H9 (cell line): ENCODE measurements at regions not wholly inside any gene's neighbourhood (a gene's known extent, or its start where the extent isn't known, plus 50 kb on each side); places are given as distances from the start of the nearest gene placed in this dataset.
A peak's percentile ranks its signal among the peaks of the same experiment; 100 is the strongest.

ENCODE experiments used
- DNase-seq: peaks from one replicate; pipeline ENCODE4 v3.0.0-alpha.2; 2017
- H2AFZ ChIP-seq: one replicate; pipeline ENCODE4 v1.6.1; 2013; ENCODE audit warnings: mild to moderate bottlenecking, low read length, control low read depth, moderate library complexity
- H2AK5ac ChIP-seq: 2 replicates; pipeline ENCODE4 v1.6.1; 2013; ENCODE audit warnings: low read length, control low read depth, mixed read lengths; ENCODE audit not compliant: insufficient read length
- H2BK120ac ChIP-seq: one replicate; pipeline ENCODE4 v1.6.1; 2013; ENCODE audit warnings: low read depth, mild to moderate bottlenecking, low read length, control low read depth, inconsistent platforms; ENCODE audit not compliant: poor library complexity, severe bottlenecking
- H2BK12ac ChIP-seq: 2 replicates; pipeline ENCODE4 v1.6.1; 2013; ENCODE audit warnings: low read length, control low read depth, mixed read lengths, low read depth; ENCODE audit not compliant: insufficient read length
- H2BK15ac ChIP-seq: 2 replicates; pipeline ENCODE4 v1.6.1; 2013; ENCODE audit warnings: low read depth, low read length, control low read depth
- H2BK20ac ChIP-seq: one replicate; pipeline ENCODE4 v1.6.1; 2013; ENCODE audit warnings: low read depth, mild to moderate bottlenecking, low read length, control low read depth, inconsistent platforms; ENCODE audit not compliant: poor library complexity, severe bottlenecking
- H2BK5ac ChIP-seq: 2 replicates; pipeline ENCODE4 v1.6.1; 2013; ENCODE audit warnings: low read length, control low read depth, mixed read lengths; ENCODE audit not compliant: insufficient read length
- H3K14ac ChIP-seq: 2 replicates; pipeline ENCODE4 v1.6.1; 2013; ENCODE audit warnings: low read length, control low read depth; ENCODE audit not compliant: insufficient read depth
- H3K18ac ChIP-seq: 2 replicates; pipeline ENCODE4 v1.6.1; 2013; ENCODE audit warnings: low read depth, mild to moderate bottlenecking, mixed read lengths, low read length, control low read depth; ENCODE audit not compliant: insufficient read length
- H3K23ac ChIP-seq: 2 replicates; pipeline ENCODE4 v1.6.1; 2013; ENCODE audit warnings: low read length, control low read depth, mixed read lengths, low read depth; ENCODE audit not compliant: insufficient read length
- H3K23me2 ChIP-seq: 2 replicates; pipeline ENCODE4 v1.6.1; 2013; ENCODE audit warnings: low read depth, mild to moderate bottlenecking, mixed read lengths, low read length, control low read depth; ENCODE audit not compliant: insufficient read length, poor library complexity, severe bottlenecking
- H3K27ac ChIP-seq: 2 replicates; pipeline ENCODE4 v1.5.1; 2013; ENCODE audit warnings: low read length, control low read depth, mixed read lengths, low read depth; ENCODE audit not compliant: insufficient read length
- H3K27me3 ChIP-seq: 2 replicates; pipeline ENCODE4 v1.6.1; 2013; ENCODE audit warnings: low read length, control low read depth, inconsistent platforms; ENCODE audit not compliant: insufficient read depth
- H3K4ac ChIP-seq: 2 replicates; pipeline ENCODE4 v1.6.1; 2013; ENCODE audit warnings: low read depth, mild to moderate bottlenecking, control low read depth, inconsistent platforms, low read length, moderate library complexity
- H3K4me1 ChIP-seq: 2 replicates; pipeline ENCODE4 v1.6.1; 2013; ENCODE audit warnings: low read length, control low read depth, inconsistent platforms; ENCODE audit not compliant: insufficient read depth
- H3K4me2 ChIP-seq: 2 replicates; pipeline ENCODE4 v1.6.1; 2013; ENCODE audit warnings: low read length, control low read depth, mixed read lengths; ENCODE audit not compliant: insufficient read length, insufficient read depth
- H3K56ac ChIP-seq: 2 replicates; pipeline ENCODE4 v1.6.1; 2013; ENCODE audit warnings: low read depth, mild to moderate bottlenecking, mixed read lengths, low read length, control low read depth; ENCODE audit not compliant: insufficient read length
- H3K79me1 ChIP-seq: 2 replicates; pipeline ENCODE4 v1.6.1; 2013; ENCODE audit warnings: low read depth, mild to moderate bottlenecking, moderate library complexity, low read length, control low read depth, inconsistent platforms; ENCODE audit not compliant: insufficient read depth, poor library complexity, severe bottlenecking
- H3K79me2 ChIP-seq: 2 replicates; pipeline ENCODE4 v1.6.1; 2013; ENCODE audit warnings: low read length, control low read depth, inconsistent platforms; ENCODE audit not compliant: insufficient read depth
- H3K9ac ChIP-seq: 2 replicates; pipeline ENCODE4 v1.6.1; 2013; ENCODE audit warnings: low read length, control low read depth, mixed read lengths; ENCODE audit not compliant: insufficient read length; ENCODE audit errors: extremely low read depth
- H3K9me3 ChIP-seq: one replicate; pipeline ENCODE4 v1.6.1; 2013; ENCODE audit warnings: low read depth, low read length, inconsistent platforms; ENCODE audit not compliant: control insufficient read depth
- H3T11ph ChIP-seq: one replicate; pipeline ENCODE4 v1.6.1; 2013; ENCODE audit warnings: mild to moderate bottlenecking, low read length, control low read depth, inconsistent platforms
- H4K20me1 ChIP-seq: one replicate; pipeline ENCODE4 v1.6.1; 2013; ENCODE audit not compliant: control insufficient read depth, insufficient read length, insufficient read depth
- H4K5ac ChIP-seq: 2 replicates; pipeline ENCODE4 v1.6.1; 2013; ENCODE audit warnings: low read depth, mild to moderate bottlenecking, mixed read lengths, low read length, control low read depth; ENCODE audit not compliant: insufficient read length
- H4K8ac ChIP-seq: replicated peaks from 2 replicates; pipeline ENCODE4 v1.6.1; 2013; ENCODE audit warnings: low read length, control low read depth, mixed read lengths, low read depth; ENCODE audit not compliant: insufficient read length
- H4K91ac ChIP-seq: 2 replicates; pipeline ENCODE4 v1.6.1; 2013; ENCODE audit warnings: low read depth, mild to moderate bottlenecking, moderate library complexity, mixed read lengths, low read length, control low read depth; ENCODE audit not compliant: insufficient read length
- H3K27ac Mint-ChIP-seq, 3 experiments: 2 replicates in 2 of 3; 3 replicates in 1 of 3; pipeline ENCODE4 v1.8.0; 2020 to 2021; ENCODE audit warnings: mixed read lengths in 3 of 3, mild to moderate bottlenecking in 1 of 3, moderate library complexity in 1 of 3
- H3K27me3 Mint-ChIP-seq: 2 replicates; pipeline ENCODE4 v1.8.0; 2021; ENCODE audit warnings: low read depth, mild to moderate bottlenecking, moderate library complexity, mixed read lengths
- H3K36me3 Mint-ChIP-seq, 3 experiments: 2 replicates in 2 of 3; 3 replicates in 1 of 3; pipeline ENCODE4 v1.8.0; 2020 to 2021; ENCODE audit warnings: low read depth in 3 of 3, mixed read lengths in 3 of 3; ENCODE audit not compliant: insufficient read depth in 1 of 3
- H3K4me1 Mint-ChIP-seq, 2 experiments: 2 replicates each; pipeline ENCODE4 v1.8.0; 2020; ENCODE audit warnings: mixed read lengths in 2 of 2
- H3K4me3 Mint-ChIP-seq, 2 experiments: 2 replicates in 1 of 2; 3 replicates in 1 of 2; pipeline ENCODE4 v1.8.0; 2020 to 2021; ENCODE audit warnings: mild to moderate bottlenecking in 2 of 2, mixed read lengths in 2 of 2, moderate library complexity in 1 of 2
- H3K9me3 Mint-ChIP-seq, 2 experiments: 2 replicates in 1 of 2; 3 replicates in 1 of 2; pipeline ENCODE4 v1.8.0; 2020; ENCODE audit warnings: mild to moderate bottlenecking in 2 of 2, mixed read lengths in 2 of 2, moderate library complexity in 1 of 2
- CTCF ChIP-seq: fragments of 200-600 bp; sonication (generic); conservative IDR thresholded peaks from 3 replicates; pipeline ENCODE4 v1.8.0; 2021; ENCODE audit warnings: antibody characterized with exemption, mild to moderate bottlenecking
- WGBS: extraction: QIAGEN DNeasy Blood & Tissue Kit; methylation state at CpG from one replicate; pipeline ENCODE4 v1.1.7; 2013; ENCODE audit warnings: missing lambda C conversion rate, low lambda C conversion rate, mixed read lengths; ENCODE audit not compliant: insufficient read length; ENCODE audit errors: extremely low coverage; 5-methylcytosine and 5-hydroxymethylcytosine counted together

- Histone ChIP-seq H4K5ac (no peak overlapping the region), H3K79me1 (no peaks in the 10 kb centered on the region), H3K27ac (no peak overlapping the region), H2AFZ (no peak overlapping the region), H3K9ac (no peak overlapping the region), H3K56ac (no peak overlapping the region), H3K23ac (no peak overlapping the region), H3K18ac (no peak overlapping the region), H4K8ac (no peak overlapping the region), H2BK12ac (no peak overlapping the region), H3K9me3 (no peaks in the 10 kb centered on the region), H3T11ph (no peak overlapping the region), H3K79me2 (no peaks in the 10 kb centered on the region; the same call in 1 of the 2 replicates), H2BK15ac (no peak overlapping the region), H2BK120ac (no peak overlapping the region), H2AK5ac (no peak overlapping the region), H2BK20ac (no peak overlapping the region), H4K20me1 (no peaks in the 10 kb centered on the region), H4K91ac (no peak overlapping the region), H3K23me2 (no peaks in the 10 kb centered on the region), H3K4me2 (no peak overlapping the region), H2BK5ac (no peak overlapping the region), H3K4ac (no peak overlapping the region), H3K4me1 (no peaks in the 10 kb centered on the region), H3K14ac (no peak overlapping the region), H3K27me3 (no peaks in the 10 kb centered on the region)
- Mint-ChIP-seq H3K4me1 (peaks cover 0 to 9% of the 10 kb centered on the region in 2 experiments; a peak in 2 of 4 replicates), H3K9me3 (peaks cover 0 to 2% of the 10 kb centered on the region in 2 experiments; a peak in 1 of 5 replicates), H3K27me3 (no peaks in the 10 kb centered on the region), H3K27ac (no peak overlapping the region), H3K4me3 (no peak overlapping the region), H3K36me3 (0 out of 7 replicates have a peak, but pooled peaks cover 0 to 2% (median 0%) of the 10 kb centered on the region in 3 experiments)
- no CpG with 5 or more reads among the region's 6 CpGs for WGBS
- TF ChIP-seq CTCF: peak; percentile 79
- DNase-seq: no peak
Observed at GRCh38 chr11:24386546-24387397, 110.1 kb upstream of the LUZP2 start.
